GM23338 (cell line): ENCODE measurements at regions not wholly inside any gene's neighbourhood (a gene's known extent, or its start where the extent isn't known, plus 50 kb on each side); places are given as distances from the start of the nearest gene placed in this dataset.

Experiments
- ATAC-seq: fragments of 200-7000 bp; cut with Tn5 transposase; 3 replicates; pipeline ENCODE4 v1.9.1; 2020
- DNase-seq: peaks from one replicate; pipeline ENCODE4 v3.0.0-alpha.2; 2015; ENCODE audit warnings: low spot score
- H2AFZ ChIP-seq: fragments of 200-600 bp; sonication (generic); 2 replicates; pipeline ENCODE4 v1.8.0; 2016; ENCODE audit warnings: antibody characterized with exemption, mild to moderate bottlenecking, moderate library complexity
- H3F3A ChIP-seq: fragments of 200-600 bp; sonication (generic); replicated peaks from 2 replicates; pipeline ENCODE4 v1.8.0; 2017; ENCODE audit warnings: antibody characterized with exemption, mixed run types, low read depth
- H3K27ac ChIP-seq: fragments of 200-600 bp; sonication (generic); 2 replicates; pipeline ENCODE4 v1.6.1; 2016; ENCODE audit warnings: low read depth
- H3K27me3 ChIP-seq: fragments of 200-600 bp; sonication (generic); 2 replicates; pipeline ENCODE4 v1.8.0; 2016; ENCODE audit warnings: mild to moderate bottlenecking, mixed run types, moderate library complexity; ENCODE audit not compliant: insufficient read depth
- H3K36me3 ChIP-seq: fragments of 200-600 bp; sonication (generic); 2 replicates; pipeline ENCODE4 v1.8.0; 2016; ENCODE audit warnings: mild to moderate bottlenecking; ENCODE audit not compliant: insufficient read depth
- H3K4me1 ChIP-seq: fragments of 200-600 bp; sonication (generic); 2 replicates; pipeline ENCODE4 v1.8.0; 2016; ENCODE audit warnings: mild to moderate bottlenecking, moderate library complexity; ENCODE audit not compliant: insufficient read depth
- H3K4me2 ChIP-seq: fragments of 200-600 bp; sonication (generic); 2 replicates; pipeline ENCODE4 v1.7.1; 2017; ENCODE audit warnings: mixed run types
- H3K4me3 ChIP-seq: fragments of 200-600 bp; sonication (generic); 2 replicates; pipeline ENCODE4 v1.6.1; 2016; ENCODE audit warnings: mixed run types
- H3K79me2 ChIP-seq: fragments of 200-600 bp; sonication (generic); replicated peaks from 2 replicates; pipeline ENCODE4 v1.8.0; 2017; ENCODE audit warnings: mild to moderate bottlenecking; ENCODE audit not compliant: insufficient read depth
- H3K9me2 ChIP-seq: fragments of 200-600 bp; sonication (generic); 2 replicates; pipeline ENCODE4 v1.8.0; 2017; ENCODE audit not compliant: insufficient read depth
- H4K20me1 ChIP-seq: fragments of 200-600 bp; sonication (generic); replicated peaks from 2 replicates; pipeline ENCODE4 v1.8.0; 2017; ENCODE audit warnings: mild to moderate bottlenecking; ENCODE audit not compliant: insufficient read depth
- H3K27ac Mint-ChIP-seq: 2 replicates; pipeline ENCODE4 v1.8.0; 2020; ENCODE audit warnings: inconsistent platforms, mild to moderate bottlenecking, moderate library complexity, mixed read lengths
- H3K27me3 Mint-ChIP-seq: 3 replicates; pipeline ENCODE4 v1.8.0; 2022; ENCODE audit warnings: low read depth, mild to moderate bottlenecking, moderate library complexity, mixed read lengths, inconsistent platforms; ENCODE audit not compliant: insufficient read depth, poor library complexity
- H3K36me3 Mint-ChIP-seq: 3 replicates; pipeline ENCODE4 v1.8.0; 2021; ENCODE audit warnings: low read depth, mild to moderate bottlenecking, inconsistent platforms, moderate library complexity, mixed read lengths
- H3K4me1 Mint-ChIP-seq: 3 replicates; pipeline ENCODE4 v1.8.0; 2020; ENCODE audit warnings: mild to moderate bottlenecking, inconsistent platforms, mixed read lengths
- H3K4me3 Mint-ChIP-seq: 3 replicates; pipeline ENCODE4 v1.8.0; 2021; ENCODE audit warnings: moderate library complexity, mild to moderate bottlenecking, inconsistent platforms, mixed read lengths
- H3K9me3 Mint-ChIP-seq: 3 replicates; pipeline ENCODE4 v1.8.0; 2020; ENCODE audit warnings: moderate library complexity, mild to moderate bottlenecking, inconsistent platforms, mixed read lengths
- CREB1 ChIP-seq: fragments of 250-450 bp; sonication (Bioruptor Pico); IDR thresholded peaks from 2 replicates; pipeline ENCODE4 v1.5.0; 2020; ENCODE audit warnings: low read depth, mild to moderate bottlenecking, moderate library complexity
- ETS1 ChIP-seq: IDR thresholded peaks from 2 replicates; pipeline ENCODE4 v1.6.1; 2016; ENCODE audit warnings: antibody characterized with exemption
- EZH2 ChIP-seq: fragments of 200-600 bp; sonication (generic); IDR thresholded peaks from one replicate; pipeline ENCODE4 v1.8.0; 2017; ENCODE audit warnings: antibody characterized with exemption, mild to moderate bottlenecking, low read depth; ENCODE audit not compliant: unreplicated experiment
- POLR2AphosphoS5 ChIP-seq: IDR thresholded peaks from 2 replicates; pipeline ENCODE4 v1.6.1; 2016; ENCODE audit warnings: antibody characterized with exemption, low read depth
- REST ChIP-seq: IDR thresholded peaks from one replicate; pipeline ENCODE4 v1.6.1; 2018; ENCODE audit warnings: antibody characterized with exemption; ENCODE audit not compliant: unreplicated experiment
- ZNF331 ChIP-seq: fragments of 250-450 bp; sonication (Bioruptor Pico); IDR thresholded peaks from 2 replicates; pipeline ENCODE4 v1.5.0; 2020; ENCODE audit warnings: low read depth, mild to moderate bottlenecking, moderate library complexity
- ZNF462 ChIP-seq: fragments of 250-450 bp; sonication (Bioruptor Pico); IDR thresholded peaks from 2 replicates; pipeline ENCODE4 v1.5.0; 2020; ENCODE audit warnings: mild to moderate bottlenecking, moderate library complexity

GRCh38 chr22:27008454-27008853 lies 351.1 kb downstream of the MIAT start:
- no peaks in the 10 kb centered on the region for H3F3A ChIP-seq
- H3K4me3 Mint-ChIP-seq, result no peak overlapping the region
- H3K4me3 ChIP-seq, result no peak overlapping the region
- H3K27ac Mint-ChIP-seq, result no peak overlapping the region
- ATAC-seq (no peak), DNase-seq (no peak)
- no peaks in the 10 kb centered on the region for H3K79me2 ChIP-seq
- H3K4me1 Mint-ChIP-seq, result peaks cover 10% of the 10 kb centered on the region
- peaks cover 3% of the 10 kb centered on the region; the same call in 1 of the 2 replicates for H3K4me1 ChIP-seq
- H3K36me3 Mint-ChIP-seq, result peaks cover 3% of the 10 kb centered on the region; the same call in 1 of the 3 replicates
- no peak overlapping the region for H3K27ac ChIP-seq
- peaks cover 4% of the 10 kb centered on the region; the same call in 2 of the 3 replicates for H3K9me3 Mint-ChIP-seq
- no peaks in the 10 kb centered on the region for H3K27me3 Mint-ChIP-seq
- H3K4me2 ChIP-seq, result no peak overlapping the region
- TF ChIP-seq ZNF462 (no peak), POLR2AphosphoS5 (no peak), ZNF331 (no peak)
- H3K27me3 ChIP-seq, result no peaks in the 10 kb centered on the region
- H4K20me1 ChIP-seq, result no peaks in the 10 kb centered on the region
- no peaks in the 10 kb centered on the region for H3K36me3 ChIP-seq
- H3K9me2 ChIP-seq, result peaks cover 7% of the 10 kb centered on the region
- H2AFZ ChIP-seq, result no peak overlapping the region

GRCh38 chr22:27011133-27011532 lies 353.7 kb downstream of the MIAT start:
- H3K9me2 ChIP-seq, result peaks cover 7% of the 10 kb centered on the region
- no peak overlapping the region for H3K27ac ChIP-seq
- Mint-ChIP-seq H3K36me3 (no peaks in the 10 kb centered on the region), H3K27me3 (no peaks in the 10 kb centered on the region), H3K27ac (no peak overlapping the region), H3K9me3 (no peaks in the 10 kb centered on the region), H3K4me3 (no peak overlapping the region), H3K4me1 (no peaks in the 10 kb centered on the region)
- H3K4me1 ChIP-seq, result no peaks in the 10 kb centered on the region
- H3K4me3 ChIP-seq, result no peak overlapping the region
- no peaks in the 10 kb centered on the region for H3K79me2 ChIP-seq
- H3K27me3 ChIP-seq, result no peaks in the 10 kb centered on the region
- no peak for DNase-seq
- H2AFZ ChIP-seq, result no peak overlapping the region
- no peak overlapping the region for H3K4me2 ChIP-seq
- no peaks in the 10 kb centered on the region for H4K20me1 ChIP-seq
- ATAC-seq, result no peak
- H3F3A ChIP-seq, result no peaks in the 10 kb centered on the region
- no peaks in the 10 kb centered on the region for H3K36me3 ChIP-seq
- no peak for TF ChIP-seq REST
- no peak for TF ChIP-seq EZH2
- TF ChIP-seq CREB1 (CRISPR knock-in tag), result no peak
- no peak for TF ChIP-seq ETS1
